Fibroblast of skin of abdomen (primary cell): ENCODE measurements at regions not wholly inside any gene's neighbourhood (a gene's known extent, or its start where the extent isn't known, plus 50 kb on each side); places are given as distances from the start of the nearest gene placed in this dataset.

Source experiments
- DNase-seq: peaks from one replicate; pipeline ENCODE4 v3.0.0-alpha.2; 2013

DNA sequence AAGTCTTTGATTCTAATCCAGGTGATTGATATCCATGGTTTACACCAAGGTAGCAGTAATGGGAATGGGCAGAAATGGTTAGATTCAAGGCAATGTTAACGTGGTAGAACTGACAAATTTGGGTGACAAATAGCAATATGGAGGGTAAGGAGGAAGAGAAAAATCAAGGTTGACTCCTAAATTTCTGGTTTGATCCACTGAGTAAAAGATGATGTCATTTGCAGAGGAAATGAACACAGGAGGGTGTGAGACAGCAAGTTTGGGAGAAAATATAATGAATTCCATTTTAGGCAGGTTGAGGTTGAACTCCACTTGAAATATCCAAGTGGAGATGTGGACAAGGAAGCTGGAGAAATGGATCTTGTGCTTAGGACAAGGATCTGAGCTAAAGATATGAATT, 170.9 kb upstream of the CAMK1G start:
- DNase-seq: no peak

DNA sequence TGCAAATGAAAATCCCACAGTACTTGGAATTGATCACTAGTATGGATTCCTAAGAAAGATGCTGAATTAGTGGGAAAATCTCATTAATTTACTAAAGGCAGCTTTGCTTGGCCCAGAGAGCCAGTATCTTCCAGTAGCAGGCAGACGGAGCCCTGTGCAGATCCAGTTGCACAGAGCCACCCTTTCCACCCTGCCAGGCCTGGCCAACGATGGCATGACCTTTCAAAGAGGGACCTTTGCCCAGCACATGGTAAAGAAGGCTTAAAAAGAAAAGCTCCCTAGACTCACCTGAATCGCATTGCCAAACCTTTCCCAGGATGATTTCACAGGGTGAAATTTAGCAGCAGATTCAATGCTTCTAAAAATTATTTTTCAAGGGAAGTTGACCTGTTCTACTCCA, 170.5 kb upstream of the CAMK1G start:
- no peak for DNase-seq

DNA sequence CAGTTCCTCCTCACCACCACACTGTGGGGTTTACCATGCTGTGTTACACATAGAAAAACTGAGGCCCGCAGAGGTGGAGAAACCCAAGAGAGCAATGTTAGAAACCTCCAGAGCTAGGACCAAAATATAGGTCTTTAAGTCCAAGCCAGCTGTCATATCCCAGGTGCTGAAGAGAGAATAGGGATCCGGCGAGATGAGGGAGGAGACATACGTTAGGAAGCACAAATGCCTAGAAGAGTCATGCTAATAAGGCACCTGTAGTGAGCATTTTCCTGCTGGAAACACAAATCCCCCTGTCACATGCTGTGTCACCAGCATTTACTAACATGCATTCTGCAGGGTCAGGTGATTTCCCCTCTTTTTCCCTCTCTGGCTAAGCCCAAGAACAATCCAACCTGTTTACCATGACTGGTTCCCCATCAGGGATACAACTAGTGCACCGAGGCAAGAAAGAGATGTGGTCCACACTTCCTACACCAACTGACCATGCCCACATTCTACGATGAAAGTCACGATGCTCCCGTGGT, 168.6 kb upstream of the CAMK1G start:
- DNase-seq: no peak

DNA sequence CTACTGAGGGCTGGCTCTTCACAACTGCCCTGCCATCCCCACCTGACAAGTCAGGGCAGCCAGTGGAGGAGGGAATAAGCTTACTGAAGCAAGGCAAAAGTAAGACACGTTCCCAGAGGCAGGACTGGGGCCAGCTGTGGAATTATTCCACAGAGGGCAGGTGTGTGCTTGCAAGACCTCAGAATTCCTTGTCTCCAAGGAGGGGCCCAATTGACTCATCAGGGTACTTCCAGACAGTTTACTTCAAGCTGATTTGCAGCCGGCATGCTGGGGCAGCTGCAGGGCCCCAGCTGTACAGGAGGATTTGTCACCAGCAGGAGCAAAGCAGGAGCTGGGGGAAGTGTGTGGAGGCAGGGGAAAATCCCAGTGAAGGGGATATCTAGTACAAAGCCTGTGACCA, 167.5 kb upstream of the CAMK1G start:
- peak; percentile 68 for DNase-seq

DNA sequence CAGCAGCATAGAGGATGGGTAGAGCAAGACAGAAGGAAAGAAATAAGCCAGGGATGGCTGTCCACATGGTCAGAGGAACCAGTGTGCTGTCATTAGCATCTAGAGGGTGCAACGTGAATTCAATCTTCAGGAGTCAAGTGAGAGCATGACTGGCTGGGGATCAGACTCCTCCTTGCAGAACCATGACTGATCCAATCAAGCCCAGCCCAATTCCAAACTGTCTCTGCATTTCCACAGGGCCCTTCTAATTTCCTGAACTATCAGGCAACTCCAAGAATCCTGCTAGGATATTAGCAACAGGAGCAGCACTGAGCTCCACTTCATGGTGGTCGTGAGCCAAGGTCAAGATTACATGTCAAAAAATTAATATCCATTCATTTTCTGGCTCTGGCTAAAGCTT, 166.8 kb upstream of the CAMK1G start:
- no peak for DNase-seq

DNA sequence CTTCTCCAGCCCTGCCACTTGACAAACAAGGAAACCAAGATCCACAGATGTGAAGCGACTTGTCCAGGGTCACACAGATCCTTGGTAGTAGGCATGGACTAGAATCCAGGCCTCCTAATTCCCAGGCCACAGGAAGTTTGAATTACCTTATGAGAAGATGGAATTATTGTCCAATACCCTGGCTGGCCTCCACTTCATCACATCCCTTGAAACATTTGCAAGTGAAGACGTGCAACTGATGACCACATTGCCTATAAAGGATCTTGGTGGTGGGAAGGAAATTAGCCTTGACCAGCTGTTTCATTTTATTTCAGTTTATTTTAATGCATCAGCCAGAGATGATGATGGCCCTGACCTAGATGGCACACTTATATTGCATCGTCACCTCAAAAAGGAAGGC, 165.8 kb upstream of the CAMK1G start:
- no peak for DNase-seq

DNA sequence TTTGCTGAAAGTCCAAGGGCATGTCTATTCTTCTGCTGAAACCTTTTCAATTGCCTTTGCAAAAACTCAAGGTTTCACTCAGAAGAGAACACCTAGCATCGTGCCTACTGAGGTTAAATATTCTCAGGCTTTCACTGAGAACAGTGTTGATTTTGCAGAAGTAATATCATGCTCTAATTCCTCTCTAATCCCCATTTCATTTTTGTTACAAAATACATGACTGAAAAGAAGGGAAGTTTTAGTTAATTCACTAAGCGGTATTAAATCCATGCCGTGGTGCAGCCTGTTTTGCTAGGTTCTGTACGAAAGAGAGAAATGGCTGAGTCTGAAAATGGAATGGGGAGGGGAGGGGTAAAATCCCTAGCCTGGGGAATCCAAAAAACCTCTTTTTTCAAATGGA, 163.2 kb upstream of the CAMK1G start:
- no peak for DNase-seq

DNA sequence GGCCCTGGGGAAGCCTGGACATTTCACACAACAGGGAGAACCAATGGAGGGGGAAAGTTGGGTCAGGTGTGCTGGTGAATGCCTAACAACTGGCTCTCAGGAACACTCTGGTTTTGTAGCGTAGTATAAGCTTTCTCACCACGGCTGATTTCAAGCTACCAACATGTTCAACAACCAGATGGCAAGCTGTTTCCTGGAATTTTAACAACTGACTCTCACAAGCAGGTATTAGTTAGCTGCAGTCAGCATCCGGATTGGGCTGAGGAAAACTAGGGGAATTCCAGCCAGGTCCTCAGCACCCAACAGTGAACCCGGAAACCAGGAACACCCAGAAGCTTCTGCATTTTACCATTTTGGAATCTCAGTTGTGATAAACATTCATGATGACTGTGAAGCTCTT, 162.3 kb upstream of the CAMK1G start:
- no peak for DNase-seq

DNA sequence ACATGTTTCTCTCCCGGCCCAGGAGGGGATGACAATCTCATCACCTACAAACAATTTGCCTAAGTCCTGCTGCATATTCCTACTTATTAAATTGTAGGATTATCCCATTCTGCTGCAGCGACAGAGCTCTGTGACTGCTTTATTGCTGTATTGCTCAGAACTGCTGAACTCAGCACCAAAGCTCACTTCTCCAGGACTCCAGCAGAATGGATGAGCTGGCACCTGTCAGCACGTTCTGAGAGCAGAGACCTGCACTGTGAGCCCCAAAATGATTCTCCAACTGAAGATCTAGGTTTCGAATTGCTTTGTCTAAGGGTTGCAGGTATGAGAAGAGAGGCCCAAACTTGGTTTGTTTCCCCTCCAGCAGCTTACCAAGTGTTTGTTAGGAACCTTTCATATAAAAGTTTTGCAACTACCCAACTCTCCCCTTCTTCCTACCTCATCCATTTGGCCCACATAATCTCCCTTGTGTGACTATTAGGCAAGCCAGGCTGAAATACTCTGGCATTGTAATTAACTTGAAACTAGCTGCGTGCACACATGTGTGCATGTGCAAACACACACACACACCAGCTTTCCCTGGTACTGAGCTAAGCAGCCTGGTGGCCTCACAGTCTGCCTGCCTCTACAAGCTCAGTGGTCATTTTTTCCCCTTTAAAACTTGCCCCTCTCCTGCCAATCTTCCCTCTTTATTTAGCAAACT, 161.4 kb upstream of the CAMK1G start:
- no peak for DNase-seq

DNA sequence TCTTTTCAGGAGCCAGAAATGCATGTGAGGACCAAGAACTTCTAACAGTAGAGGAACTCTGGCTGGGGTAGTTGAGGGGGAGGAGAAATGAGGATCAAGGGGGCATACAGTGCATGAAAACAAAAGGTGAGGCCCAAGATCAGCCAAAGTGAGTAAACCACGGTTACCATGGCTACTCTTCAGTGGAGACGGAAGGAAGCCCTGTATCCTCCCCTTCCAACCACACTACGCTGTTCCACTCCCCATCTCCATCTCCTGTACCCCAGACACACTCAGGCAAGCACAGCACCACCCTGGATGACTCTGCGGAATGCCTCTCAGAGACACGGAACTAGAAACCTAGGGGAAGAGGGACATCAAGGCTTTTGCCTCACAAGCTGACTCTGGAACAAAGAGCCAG, 157.6 kb upstream of the CAMK1G start:
- DNase-seq: no peak

DNA sequence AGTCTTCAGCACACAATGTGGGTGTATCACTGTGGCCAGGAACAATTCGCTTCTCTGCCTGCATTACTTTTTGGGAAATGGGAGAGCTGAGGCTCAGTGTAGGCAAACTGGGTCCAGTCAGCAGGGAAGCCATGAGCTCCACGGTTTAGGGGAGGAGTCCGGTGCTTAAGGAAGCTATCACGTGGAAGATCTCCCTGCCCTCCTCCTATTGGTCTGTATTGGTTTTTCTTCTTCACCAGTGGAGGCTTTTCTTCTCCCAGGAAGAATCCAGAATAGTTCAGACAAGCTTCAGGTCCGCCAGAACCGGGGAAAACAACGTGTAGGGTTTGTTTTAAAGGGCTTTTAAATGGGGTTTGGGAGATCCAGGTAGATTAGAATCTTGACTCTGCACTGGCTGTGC, 156.2 kb upstream of the CAMK1G start:
- DNase-seq: no peak

DNA sequence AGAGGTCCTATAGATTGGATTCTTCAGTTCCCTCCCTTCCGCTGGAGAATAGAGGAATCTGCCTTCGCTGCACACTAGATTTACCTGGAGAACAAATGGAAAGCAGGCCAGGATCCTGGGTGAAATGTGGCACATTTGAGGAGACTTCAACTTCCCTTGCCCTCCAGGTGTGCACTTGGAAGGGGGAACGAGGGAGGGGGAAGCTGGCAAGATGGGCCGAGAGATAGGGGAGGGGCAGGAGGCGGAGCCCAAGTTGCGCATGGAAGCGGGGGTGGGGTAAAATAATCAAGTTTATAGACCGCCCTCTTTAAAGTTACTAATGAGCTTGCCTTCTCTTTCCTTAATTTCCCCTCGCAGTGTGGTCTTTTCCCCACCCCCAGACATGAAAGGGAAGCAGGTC, 155.7 kb upstream of the CAMK1G start:
- DNase-seq: no peak

DNA sequence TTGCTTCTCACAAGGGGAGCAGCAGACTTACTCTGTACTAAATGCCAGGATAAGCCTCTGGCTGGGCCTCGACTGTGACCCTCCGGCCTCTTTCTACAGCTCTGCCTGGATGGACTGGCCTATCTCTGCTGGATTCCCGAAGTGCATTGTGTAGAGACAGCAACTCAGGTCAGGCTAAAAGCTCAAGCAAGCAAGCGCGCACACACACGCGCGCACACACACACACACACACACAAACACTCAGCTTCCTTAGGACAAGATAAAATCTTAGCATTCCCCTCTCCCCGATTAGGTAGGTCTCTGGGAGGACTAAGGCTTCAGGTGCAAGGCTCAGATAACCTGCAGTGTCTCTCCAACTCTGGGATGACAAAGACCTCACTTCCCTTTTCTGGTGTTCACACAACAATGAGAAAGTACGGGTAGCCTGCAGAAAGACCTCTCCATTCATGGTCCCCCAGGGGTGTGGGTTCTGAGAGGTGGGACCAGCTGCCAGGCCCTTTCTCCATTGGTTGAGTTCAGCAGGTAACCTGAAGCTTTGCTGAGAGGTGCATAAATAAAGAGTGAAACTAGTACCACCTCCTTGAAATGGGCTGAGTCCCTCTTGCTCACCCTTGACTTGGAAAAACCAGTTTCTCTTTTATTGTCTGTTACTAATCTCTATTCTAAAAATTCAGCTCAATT, 155.1 kb upstream of the CAMK1G start:
- no peak for DNase-seq

DNA sequence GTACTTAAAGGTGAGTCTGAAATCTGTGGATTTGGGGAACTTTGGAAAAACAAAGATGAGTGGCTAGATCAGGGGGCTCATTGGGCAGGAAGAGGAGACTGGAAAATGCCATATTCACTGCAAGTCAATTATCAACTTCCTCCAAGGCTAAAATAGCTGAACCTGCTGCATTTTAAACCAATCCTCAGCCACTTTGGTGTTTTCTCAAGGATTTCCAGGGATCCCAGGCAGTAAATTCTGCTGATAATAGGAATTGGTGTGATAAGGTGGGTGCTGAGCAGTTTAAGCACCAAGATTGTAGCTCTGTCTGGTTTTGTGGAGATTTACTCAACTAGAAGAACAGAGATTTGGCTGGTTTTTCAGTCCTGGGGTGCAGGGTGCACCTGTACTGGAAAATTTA, 153.9 kb upstream of the CAMK1G start:
- DNase-seq: no peak

DNA sequence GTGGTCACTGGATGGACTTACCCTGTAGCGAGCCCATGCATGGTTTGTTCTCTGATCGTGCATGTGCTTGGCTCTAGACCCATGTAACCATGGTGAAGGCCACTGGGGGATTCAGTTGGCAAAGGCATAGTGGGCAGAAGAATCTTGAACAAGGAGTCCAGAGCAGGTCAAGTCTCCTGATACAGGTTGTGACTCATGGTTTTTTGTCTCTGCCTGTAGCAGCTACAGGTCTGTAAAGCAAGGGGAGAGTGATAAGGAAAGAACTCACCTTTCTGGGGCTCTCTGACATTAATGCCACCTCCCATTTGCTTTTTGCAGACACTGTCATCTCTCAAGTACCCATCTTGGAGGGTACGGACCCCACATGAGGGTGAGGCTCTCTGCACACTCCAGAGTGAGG, 153.4 kb upstream of the CAMK1G start:
- no peak for DNase-seq

DNA sequence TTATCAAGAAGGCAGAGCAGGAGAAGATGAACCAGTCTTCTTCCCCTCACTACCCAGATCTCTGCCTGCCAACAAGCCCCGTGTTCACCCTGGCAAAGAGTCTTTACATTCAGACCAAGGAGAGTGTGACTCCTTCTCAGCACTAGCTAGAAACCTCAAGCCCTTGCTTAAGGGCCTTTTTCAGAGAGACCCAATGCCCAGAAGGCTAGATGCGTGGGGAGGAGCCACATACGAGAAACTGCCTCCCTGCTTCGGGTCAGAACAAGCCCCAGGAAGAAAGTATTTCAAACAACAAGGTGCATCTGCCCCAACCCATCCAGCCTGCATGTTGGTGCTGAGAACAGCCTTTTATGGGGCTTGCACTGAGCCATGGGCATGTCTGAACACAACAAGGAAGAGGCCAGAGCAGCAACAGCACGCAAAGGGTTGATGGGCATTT, 152.7 kb upstream of the CAMK1G start:
- DNase-seq: no peak

DNA sequence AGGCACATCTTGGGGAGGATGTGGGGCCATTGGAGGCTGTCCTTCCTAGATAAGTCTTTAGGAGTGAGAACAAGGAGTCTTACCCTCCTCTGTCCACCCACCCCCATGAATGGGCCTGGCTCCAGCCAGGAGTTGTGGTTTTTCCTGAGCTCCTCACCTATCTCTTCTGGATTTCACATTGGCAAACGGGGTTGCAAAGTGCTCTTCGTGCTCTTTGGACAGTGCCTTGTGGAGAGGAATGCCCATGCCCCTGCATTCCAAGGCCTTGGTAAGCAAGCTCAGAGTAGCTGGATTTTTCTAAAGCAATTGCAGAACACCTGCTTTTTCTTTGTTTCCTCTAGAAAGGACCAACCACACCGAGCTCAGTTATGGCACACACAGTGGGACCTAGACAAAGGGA, 152.1 kb upstream of the CAMK1G start:
- DNase-seq: no peak

DNA sequence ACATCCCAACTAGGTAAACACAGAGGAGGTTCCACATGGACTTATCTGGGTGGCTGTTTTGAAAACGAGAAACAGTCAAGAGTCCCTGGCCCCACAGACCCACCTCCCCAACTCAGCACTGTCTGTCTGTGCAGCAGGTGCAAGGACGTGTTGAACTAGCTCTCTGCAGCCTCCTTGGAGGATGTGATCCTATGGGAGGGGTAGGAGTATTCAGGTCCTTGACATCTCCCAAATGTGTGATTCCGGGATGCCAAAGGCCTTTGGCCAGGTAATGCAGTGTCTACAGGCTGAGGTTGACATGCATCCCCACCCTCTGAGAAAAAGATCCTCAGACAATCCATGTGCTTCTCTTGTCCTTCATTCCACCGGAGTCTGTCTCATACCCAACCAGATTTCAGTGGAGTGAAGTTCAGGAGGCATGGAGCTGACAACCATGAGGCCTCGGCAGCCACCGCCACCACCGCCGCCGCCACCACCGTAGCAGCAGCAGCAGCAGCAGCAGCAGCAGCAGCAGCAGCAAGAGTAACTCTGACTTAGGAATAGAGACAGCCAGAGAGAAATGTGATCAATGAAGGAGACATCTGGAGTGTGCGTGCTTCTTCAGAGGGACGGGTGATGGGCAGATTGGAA, 151.6 kb upstream of the CAMK1G start:
- no peak for DNase-seq

DNA sequence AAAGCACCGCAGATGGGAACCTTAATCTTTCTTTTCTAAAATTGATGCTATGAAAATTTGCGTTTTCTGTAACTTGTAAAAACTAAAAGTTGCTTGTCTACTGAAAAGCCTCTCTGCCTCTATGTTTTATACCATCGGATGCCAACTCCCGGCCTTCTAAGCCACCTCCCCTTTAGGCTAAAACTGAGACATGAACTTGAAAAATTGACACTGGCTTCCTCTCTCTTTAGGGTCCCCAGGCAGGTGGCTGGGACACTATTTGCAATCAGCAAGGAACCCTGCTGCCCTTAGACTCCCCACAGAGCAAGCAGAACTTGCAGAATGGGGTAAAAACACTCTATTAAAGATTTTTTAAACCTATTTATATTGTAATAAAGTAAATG, 151.1 kb upstream of the CAMK1G start:
- no peak for DNase-seq

DNA sequence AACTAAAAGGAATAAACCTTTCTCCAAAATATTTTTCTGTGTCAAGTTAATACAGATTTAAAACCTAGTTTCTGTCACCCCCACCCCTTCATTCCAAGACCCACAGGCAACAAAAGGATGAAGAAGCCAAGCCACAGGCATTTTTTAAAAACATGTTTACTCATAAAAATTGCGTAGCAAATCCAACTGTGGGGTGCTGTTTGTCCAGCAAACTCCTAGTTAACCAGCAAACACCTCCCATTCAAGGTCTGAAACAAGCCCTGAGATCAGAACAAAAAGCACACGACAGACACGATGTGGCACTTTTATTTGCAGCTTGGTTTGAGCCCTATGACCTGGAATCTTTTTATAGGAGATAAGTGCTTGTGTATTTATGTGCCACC, 149.9 kb upstream of the CAMK1G start:
- no peak for DNase-seq

DNA sequence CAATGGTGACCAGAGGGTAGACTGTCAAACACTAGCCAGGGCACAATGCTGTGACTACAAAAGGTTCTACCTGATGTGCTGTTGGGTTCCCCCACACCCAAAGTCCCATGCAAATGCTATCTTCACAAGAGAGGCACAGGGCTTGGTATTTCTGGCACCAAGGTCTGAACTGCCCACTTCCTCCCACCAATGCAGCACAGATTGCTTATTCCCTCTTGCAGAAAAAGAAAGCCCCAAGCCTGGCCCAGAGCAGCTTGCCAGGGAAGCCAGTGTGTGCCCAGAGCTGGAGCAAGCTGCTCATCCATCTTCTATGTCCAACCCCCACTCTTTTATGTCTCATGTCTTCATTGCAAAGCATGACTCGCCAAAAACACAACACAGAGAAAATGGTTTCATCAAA, 149.4 kb upstream of the CAMK1G start:
- no peak for DNase-seq

DNA sequence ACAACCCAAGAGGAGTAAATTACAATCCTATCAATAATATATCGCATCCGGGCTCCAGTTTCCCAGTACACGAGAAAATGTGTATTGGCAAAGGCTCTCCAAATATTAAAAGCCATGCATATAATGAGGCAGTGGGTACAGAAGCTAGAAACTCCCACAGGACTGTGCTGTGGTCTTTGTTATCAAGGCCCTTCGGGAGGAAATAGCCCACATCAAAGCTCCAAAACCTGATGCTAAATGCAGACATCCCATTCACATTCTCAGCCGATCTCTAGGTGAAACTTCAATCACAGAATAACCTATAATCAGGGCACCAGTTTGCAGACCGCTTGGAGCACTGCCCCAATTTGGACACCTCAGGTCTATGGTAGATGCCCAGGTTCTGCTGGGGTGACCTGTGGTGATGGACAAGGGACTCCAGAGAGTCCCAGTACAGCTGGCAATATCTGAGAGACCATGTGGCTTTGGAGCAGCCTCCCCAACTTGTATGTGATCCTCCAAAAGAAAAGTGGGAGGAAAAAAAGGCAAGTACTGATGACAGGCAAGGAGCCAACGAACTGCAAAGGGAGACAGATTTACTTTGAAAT, 148.8 kb upstream of the CAMK1G start:
- DNase-seq: no peak
